ENCODE measurements at regions not wholly inside any gene's neighbourhood (a gene's known extent, or its start where the extent isn't known, plus 50 kb on each side); places are given as distances from the start of the nearest gene placed in this dataset.
"Not testable (repeated sequence)": the region's sequence is repeated elsewhere in the genome, so short reads cannot be mapped to it uniquely, and the experiment has no call there.

DNA sequence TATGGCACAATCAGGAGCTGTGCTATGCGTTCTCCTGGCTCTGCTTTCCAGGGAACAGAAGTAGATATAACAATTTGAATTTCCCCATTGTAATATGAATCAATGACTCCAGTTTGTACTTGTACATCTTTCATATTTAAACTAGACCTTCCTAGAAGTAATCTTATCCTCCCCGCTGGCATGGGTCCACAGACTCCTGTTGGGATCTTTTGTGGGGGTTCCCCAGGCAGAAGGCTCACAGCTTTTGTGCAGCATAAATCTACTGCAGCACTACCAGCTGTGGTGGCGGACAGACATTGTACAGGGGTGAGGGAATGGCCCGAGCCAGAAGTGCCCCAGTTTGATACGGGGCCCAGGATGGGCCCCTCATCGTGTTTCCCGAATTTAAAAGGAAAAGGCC lies 1042.1 kb downstream of the STPG2 start:
- DNase-seq (ENCODE audit: low read depth), result not testable (repeated sequence)

- DNase-seq (ENCODE audit: low read depth), result no peak
Measured at GRCh38 chr4:97103252-97103651, 1040.0 kb downstream of the STPG2 start.

DNA sequence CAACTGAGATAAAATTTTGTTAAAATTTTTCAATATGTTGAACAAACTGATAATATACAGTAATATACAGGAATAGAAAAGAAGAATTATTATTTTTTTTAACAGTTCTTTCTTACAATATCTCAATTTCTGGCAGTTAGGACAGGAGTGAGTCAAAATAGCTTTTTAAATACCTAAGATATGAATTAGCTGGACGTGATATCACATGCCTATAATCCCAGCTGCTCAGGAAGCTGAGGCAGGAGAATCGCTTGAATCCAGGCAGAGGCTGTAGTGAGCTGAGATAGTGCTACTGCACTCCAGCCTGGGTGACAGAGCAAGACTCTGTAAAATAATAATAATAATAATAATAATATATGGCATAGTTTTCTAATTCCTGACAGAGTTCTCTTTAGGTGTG lies 1039.3 kb downstream of the STPG2 start:
- DNase-seq (ENCODE audit: low read depth), result no peak

- no peak for DNase-seq (ENCODE audit: low read depth)
Measured at GRCh38 chr4:97104666-97105065, 1038.6 kb downstream of the STPG2 start.

DNA sequence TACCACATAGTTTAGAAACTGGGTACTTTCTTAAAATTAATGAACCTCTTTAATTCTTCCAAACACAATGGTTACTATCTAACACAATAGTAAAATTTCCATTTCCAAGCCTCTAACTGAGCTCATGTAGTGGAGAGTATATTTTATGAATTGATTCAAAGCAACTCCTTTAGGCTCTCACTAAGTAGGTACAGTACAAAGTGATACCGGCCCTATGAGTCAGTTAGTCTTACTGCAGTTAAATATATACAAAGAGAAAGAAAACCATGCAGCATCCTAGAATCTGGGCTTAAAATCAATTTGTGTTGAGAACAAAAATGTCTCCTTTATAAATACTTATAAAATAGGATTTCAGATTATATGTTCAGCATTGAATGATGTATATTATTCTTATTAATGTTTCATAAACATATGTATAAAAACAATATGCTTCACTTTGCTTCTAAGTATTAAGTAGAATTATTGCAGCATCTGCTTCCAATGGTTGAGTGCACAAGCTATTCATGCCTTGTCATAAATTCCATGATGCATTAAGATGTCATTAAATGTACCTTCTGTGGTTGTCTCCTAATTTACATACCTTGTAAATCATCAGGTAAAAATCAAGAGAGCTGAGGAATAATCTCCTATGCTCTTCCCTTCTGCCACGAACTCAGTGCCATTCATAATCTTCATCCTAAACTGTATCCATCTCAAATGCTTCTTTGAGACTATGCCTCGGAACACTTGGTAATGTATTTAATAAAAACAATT lies 1037.8 kb downstream of the STPG2 start:
- DNase-seq (ENCODE audit: low read depth), result no peak

DNA sequence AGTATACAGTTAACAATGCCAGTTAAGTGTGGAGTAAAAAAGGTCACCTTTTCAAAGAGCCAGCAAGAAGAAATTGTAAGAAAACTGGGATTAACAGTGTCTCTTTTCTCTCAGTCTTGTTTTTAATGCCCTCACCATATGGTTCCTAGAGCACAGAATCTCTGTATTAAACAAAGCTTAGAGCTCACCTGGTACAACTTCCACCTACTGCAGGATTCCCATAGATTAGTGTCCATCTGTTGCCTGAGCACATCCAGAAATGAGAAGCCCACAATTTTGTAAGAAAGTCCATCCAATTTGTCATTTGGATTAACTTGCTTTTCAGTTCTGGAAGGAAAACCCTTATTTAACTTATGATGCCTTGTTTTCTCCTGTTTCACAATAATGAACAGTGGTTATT lies 1037.1 kb downstream of the STPG2 start:
- no peak for DNase-seq (ENCODE audit: low read depth)

GRCh38 chr4:97110506-97110905 lies 1032.8 kb downstream of the STPG2 start:
- DNase-seq (ENCODE audit: low read depth), result no peak

DNA sequence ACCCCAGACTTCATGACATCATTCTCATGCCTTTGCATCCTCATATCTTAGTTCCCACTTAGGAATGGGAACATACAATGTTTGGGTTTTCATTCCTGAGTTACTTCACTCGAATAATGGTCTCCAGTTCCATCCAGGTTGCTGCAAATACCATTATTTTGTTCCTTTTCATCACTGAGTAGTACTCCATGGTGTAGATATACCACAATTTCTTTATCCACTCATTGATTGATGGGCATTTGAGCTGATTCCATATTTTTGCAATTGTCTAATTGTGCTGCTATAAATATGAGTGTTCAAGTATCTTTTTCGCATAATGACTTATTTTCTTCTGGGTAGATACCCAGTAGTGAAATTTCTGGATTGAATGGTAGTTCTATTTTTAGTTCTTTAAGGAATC lies 1026.8 kb downstream of the STPG2 start:
- DNase-seq (ENCODE audit: low read depth), result no peak

DNA sequence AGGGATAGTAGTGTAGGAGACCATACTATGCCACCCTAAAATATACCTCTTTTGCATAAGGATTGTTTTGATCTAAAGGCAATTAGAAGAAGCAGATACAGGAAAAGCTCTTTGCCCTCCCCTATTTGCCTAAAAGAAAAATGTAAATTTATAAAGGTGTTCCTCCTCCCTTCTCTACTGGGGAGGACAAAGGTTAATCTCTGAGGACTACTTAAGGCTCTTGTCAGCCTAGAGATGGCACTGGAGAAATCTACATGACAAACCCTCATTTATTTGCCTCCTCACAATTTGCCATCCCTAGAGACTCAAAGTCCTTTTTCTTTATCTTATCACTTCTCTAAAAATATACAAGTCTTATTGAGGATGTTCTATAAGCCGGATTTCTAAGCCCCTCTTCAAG lies 1021.8 kb downstream of the STPG2 start:
- DNase-seq (ENCODE audit: low read depth), result no peak

- DNase-seq (ENCODE audit: low read depth), result no peak
Measured at GRCh38 chr4:97123573-97123972, 1019.7 kb downstream of the STPG2 start.

- DNase-seq (ENCODE audit: low read depth), result no peak
Measured at GRCh38 chr4:97132435-97132834, 1010.8 kb downstream of the STPG2 start.

GRCh38 chr4:97134456-97134855 lies 1008.8 kb downstream of the STPG2 start:
- no peak for DNase-seq (ENCODE audit: low read depth)

- DNase-seq (ENCODE audit: low read depth), result no peak
Measured at GRCh38 chr4:97139791-97140190, 1003.5 kb downstream of the STPG2 start.

DNA sequence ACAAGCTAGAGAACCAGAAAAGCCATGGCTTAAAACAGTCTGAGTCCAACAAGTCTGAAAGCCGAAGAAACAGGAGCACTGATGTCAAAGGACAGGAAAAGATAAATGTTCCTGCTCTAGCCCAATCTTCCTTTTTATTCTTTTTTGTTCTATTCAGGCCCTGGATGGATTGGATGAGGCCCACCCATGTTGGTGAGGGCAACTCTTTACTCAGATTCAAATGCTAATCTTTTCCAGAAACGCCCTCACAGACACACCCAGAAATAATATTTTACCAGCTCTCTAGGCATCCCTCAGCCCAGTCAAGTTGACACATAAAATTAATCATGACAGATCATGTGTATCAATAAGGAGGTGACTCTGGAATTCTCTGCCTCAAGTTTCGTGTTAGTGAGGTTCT lies 1002.7 kb downstream of the STPG2 start:
- no peak for DNase-seq (ENCODE audit: low read depth)

- not testable (repeated sequence) for DNase-seq (ENCODE audit: low read depth)
Measured at GRCh38 chr4:97141332-97141731, 1001.9 kb downstream of the STPG2 start.

DNA sequence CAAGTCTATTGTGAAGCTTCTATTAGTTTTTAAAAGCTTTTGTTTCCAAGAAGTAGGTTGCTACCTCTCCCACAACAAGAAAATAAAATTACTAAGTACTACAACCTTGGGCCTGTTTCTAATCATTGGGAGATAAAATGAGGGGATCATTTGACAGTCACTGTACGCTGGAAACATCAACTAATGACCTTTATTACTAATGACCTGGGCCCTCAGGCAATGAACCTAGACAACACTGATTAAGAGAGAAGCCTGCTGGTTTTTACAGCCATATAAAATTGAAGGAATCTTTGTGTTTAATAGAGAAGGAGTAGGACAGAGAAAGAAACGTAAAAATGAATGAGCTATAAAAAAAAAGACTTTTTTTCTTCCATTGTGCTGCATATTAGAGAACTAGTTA lies 1000.9 kb downstream of the STPG2 start:
- DNase-seq (ENCODE audit: low read depth), result no peak

DNA sequence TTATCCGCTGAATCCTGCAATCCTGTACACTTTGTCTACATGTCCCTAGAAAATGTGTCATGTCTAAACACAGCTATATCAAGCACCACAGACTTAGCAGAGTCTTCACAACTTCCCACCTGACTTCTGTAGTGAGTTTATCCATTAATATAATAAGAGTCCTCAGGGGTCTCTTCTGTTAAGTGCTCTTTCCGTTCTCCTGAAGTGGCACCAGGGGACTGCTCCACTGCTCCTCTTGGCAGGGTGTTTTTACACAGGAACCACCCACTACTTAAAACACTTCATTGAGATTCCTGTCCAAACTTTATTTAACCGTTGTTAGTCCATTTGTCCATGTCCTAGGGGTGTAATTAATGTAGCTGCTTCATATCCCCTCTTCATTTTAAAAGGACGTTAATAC lies 1000.4 kb downstream of the STPG2 start:
- DNase-seq (ENCODE audit: low read depth), result no peak

DNA sequence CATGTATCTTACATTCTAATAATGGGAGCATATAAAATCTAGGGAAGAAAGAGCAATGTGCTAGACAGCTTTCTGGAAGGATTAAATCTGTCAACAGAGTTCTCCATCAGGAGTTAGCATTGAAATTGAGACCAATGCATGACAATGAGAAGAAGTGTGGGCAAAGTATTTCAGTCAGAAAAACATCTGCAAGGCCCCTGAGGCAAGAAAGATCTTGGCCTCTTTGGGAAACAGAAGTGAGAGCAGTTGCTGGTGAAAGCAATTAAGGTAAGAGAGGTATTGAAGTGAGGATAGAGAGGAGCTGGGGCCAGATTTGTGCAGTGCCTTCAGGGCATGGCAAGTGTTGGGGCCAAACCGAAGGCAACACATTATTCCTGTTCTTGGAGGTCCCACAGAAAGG lies 999.1 kb downstream of the STPG2 start:
- DNase-seq (ENCODE audit: low read depth), result no peak

GRCh38 chr4:97150966-97151365 lies 992.3 kb downstream of the STPG2 start:
- DNase-seq (ENCODE audit: low read depth), result no peak

DNA sequence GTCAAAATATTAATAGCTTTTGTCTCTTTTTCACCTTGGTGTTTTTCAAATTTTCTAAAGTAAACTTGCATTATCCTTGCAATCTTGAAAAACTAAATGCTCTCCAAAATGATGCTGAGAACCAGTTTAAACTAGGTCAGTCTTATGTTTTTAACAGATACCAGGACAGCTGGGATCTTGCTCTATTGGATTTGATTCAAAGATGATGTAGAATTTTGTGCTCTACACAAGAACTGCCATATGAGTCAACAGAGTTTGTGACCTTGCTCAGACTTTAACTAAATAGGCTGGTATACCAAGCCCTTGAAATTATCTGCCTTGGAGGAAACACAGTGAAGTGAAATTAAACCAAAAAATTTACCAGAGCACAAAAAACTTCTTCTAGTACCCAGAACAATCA lies 991.1 kb downstream of the STPG2 start:
- DNase-seq (ENCODE audit: low read depth), result no peak

- DNase-seq (ENCODE audit: low read depth), result no peak
Measured at GRCh38 chr4:97153042-97153441, 990.2 kb downstream of the STPG2 start.

GRCh38 chr4:97159625-97160024 lies 983.7 kb downstream of the STPG2 start:
- DNase-seq (ENCODE audit: low read depth), result no peak

- DNase-seq (ENCODE audit: low read depth), result no peak
Measured at GRCh38 chr4:97185233-97185632, 958.0 kb downstream of the STPG2 start.

DNA sequence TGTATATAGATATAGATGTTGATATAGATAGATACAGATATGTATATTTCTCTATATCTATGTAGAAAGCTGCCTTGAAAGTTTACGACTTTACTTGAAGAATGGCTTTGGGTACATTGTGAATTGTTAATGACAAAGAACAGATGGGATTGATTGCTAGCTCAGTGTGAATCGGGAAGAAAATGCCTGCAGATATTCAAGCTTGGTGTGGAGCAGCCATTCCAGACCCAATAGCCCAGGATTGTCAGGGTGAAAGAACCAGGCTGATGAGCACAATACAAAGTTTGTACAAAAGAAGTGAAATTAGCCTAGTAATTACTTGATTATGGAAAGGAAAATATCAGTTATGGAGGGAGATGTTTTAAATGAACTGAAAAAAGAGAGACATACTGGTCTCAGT lies 946.2 kb downstream of the STPG2 start:
- DNase-seq (ENCODE audit: low read depth), result no peak

- no peak for DNase-seq (ENCODE audit: low read depth)
Measured at GRCh38 chr4:97208749-97209148, 934.5 kb downstream of the STPG2 start.

Measured in GM04503 (cell line).